Neural crest cell (in vitro differentiated cells): ENCODE measurements at regions not wholly inside any gene's neighbourhood (a gene's known extent, or its start where the extent isn't known, plus 50 kb on each side); places are given as distances from the start of the nearest gene placed in this dataset.

ENCODE experiments used
- DNase-seq: peaks from one replicate; pipeline ENCODE4 v3.0.0; 2021; ENCODE audit warnings: low read depth, mixed read lengths, low spot score
- H3K27ac Mint-ChIP-seq: one replicate; pipeline ENCODE4 v1.8.0; 2021; ENCODE audit warnings: mild to moderate bottlenecking, mixed read lengths; ENCODE audit not compliant: unreplicated experiment
- H3K27me3 Mint-ChIP-seq: 2 replicates; pipeline ENCODE4 v1.8.0; 2021; ENCODE audit warnings: low read depth, mild to moderate bottlenecking, mixed read lengths
- H3K36me3 Mint-ChIP-seq: 2 replicates; pipeline ENCODE4 v1.8.0; 2021; ENCODE audit warnings: low read depth, mild to moderate bottlenecking, mixed read lengths
- H3K4me1 Mint-ChIP-seq: 2 replicates; pipeline ENCODE4 v1.8.0; 2021; ENCODE audit warnings: mixed read lengths
- H3K4me3 Mint-ChIP-seq: one replicate; pipeline ENCODE4 v1.8.0; 2021; ENCODE audit warnings: mild to moderate bottlenecking, mixed read lengths
- H3K9me3 Mint-ChIP-seq: 2 replicates; pipeline ENCODE4 v1.8.0; 2021; ENCODE audit warnings: mixed read lengths
- TF ChIP-seq, protein P1 (sequence below): fragments of 200-600 bp; sonication (generic); conservative IDR thresholded peaks from 2 replicates; pipeline ENCODE4 v1.5.0; 2021; ENCODE audit warnings: antibody characterized with exemption, mild to moderate bottlenecking

- no peaks in the 10 kb centered on the region for H3K4me1 Mint-ChIP-seq
- no peak overlapping the region for H3K4me3 Mint-ChIP-seq
- no peak overlapping the region for H3K27ac Mint-ChIP-seq
- DNase-seq = no peak
- no peaks in the 10 kb centered on the region for H3K27me3 Mint-ChIP-seq
- H3K9me3 Mint-ChIP-seq = peaks cover 4% of the 10 kb centered on the region
- no peaks in the 10 kb centered on the region for H3K36me3 Mint-ChIP-seq
- TF ChIP-seq, protein P1, sequence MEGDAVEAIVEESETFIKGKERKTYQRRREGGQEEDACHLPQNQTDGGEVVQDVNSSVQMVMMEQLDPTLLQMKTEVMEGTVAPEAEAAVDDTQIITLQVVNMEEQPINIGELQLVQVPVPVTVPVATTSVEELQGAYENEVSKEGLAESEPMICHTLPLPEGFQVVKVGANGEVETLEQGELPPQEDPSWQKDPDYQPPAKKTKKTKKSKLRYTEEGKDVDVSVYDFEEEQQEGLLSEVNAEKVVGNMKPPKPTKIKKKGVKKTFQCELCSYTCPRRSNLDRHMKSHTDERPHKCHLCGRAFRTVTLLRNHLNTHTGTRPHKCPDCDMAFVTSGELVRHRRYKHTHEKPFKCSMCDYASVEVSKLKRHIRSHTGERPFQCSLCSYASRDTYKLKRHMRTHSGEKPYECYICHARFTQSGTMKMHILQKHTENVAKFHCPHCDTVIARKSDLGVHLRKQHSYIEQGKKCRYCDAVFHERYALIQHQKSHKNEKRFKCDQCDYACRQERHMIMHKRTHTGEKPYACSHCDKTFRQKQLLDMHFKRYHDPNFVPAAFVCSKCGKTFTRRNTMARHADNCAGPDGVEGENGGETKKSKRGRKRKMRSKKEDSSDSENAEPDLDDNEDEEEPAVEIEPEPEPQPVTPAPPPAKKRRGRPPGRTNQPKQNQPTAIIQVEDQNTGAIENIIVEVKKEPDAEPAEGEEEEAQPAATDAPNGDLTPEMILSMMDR = no peak
Measured at GRCh38 chr7:53917637-53918036, 624.5 kb upstream of the VSTM2A start.

DNA sequence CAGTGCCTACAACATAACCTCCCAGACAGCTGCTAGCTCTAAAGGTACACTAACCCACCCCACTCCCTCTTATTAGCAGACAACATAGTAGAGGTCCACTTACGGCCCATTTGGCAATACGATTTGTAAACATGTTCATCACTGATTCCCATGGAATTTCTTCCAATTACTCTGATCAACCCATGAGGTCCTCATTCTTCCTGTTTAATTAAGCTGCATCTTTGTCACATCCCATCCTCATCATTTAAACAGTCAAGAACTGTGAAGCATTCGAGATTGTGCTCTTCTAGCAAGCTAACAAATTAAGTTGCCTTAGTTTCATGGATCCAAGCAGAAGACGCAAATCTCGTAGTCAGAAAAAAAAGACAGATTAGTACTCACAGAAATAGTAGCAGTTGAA lies 622.2 kb upstream of the VSTM2A start:
- Mint-ChIP-seq H3K9me3 (peaks cover 4% of the 10 kb centered on the region), H3K27ac (no peak overlapping the region), H3K4me3 (no peak overlapping the region), H3K36me3 (no peaks in the 10 kb centered on the region), H3K27me3 (no peaks in the 10 kb centered on the region), H3K4me1 (no peaks in the 10 kb centered on the region)
- TF ChIP-seq, protein P1 = no peak
- no peak for DNase-seq

GRCh38 chr7:53940483-53940882 lies 601.7 kb upstream of the VSTM2A start:
- H3K27me3 Mint-ChIP-seq = no peaks in the 10 kb centered on the region
- H3K4me3 Mint-ChIP-seq = no peak overlapping the region
- no peaks in the 10 kb centered on the region for H3K4me1 Mint-ChIP-seq
- TF ChIP-seq, protein P1 = no peak
- H3K9me3 Mint-ChIP-seq = no peaks in the 10 kb centered on the region
- no peaks in the 10 kb centered on the region for H3K36me3 Mint-ChIP-seq
- H3K27ac Mint-ChIP-seq = no peak overlapping the region
- no peak for DNase-seq

DNA sequence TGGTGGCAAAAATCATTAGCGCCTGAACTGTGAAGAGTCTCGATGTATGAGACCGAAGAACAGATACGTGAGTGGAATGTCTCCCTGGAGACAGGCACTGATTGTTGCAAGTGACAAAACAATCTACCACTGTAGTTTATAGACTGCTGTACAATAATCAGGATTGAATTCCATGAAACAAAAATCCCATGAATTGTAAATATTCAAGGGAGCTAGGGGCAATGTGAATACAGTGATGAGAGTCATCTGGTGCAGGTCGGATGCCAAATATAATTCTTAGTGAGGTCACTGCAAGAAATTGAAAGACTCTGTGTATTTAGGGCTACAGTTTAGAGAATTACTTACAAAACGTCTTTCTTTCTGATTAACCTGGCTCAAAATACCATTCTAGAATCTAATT lies 594.4 kb upstream of the VSTM2A start:
- TF ChIP-seq, protein P1 = no peak
- no peak overlapping the region for H3K27ac Mint-ChIP-seq
- no peaks in the 10 kb centered on the region for H3K9me3 Mint-ChIP-seq
- H3K4me3 Mint-ChIP-seq = no peak overlapping the region
- no peaks in the 10 kb centered on the region for H3K27me3 Mint-ChIP-seq
- no peak for DNase-seq
- no peaks in the 10 kb centered on the region for H3K4me1 Mint-ChIP-seq
- H3K36me3 Mint-ChIP-seq = no peaks in the 10 kb centered on the region

DNA sequence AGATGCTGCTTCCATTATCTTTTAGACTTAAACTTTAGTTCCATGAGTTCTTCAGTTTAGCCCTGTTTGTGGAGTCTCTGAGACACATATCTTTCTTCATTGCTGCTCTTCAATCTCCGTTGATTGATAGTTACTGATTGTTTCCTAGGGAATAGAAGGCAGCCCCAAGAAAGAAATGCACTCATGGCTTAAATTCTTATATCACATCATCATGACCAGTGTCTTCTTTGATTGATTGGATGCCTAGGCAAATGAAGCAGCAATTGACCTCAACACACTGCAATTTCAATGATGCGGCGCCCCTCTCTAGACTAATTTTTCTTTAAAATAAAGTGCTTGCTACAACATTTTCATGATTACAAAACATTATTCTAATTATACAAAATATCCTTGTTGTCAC lies 576.5 kb upstream of the VSTM2A start:
- TF ChIP-seq, protein P1 = no peak
- Mint-ChIP-seq H3K27me3 (no peaks in the 10 kb centered on the region), H3K27ac (no peak overlapping the region), H3K4me1 (no peaks in the 10 kb centered on the region), H3K9me3 (peaks cover 2% of the 10 kb centered on the region), H3K4me3 (no peak overlapping the region), H3K36me3 (no peaks in the 10 kb centered on the region)
- no peak for DNase-seq

DNA sequence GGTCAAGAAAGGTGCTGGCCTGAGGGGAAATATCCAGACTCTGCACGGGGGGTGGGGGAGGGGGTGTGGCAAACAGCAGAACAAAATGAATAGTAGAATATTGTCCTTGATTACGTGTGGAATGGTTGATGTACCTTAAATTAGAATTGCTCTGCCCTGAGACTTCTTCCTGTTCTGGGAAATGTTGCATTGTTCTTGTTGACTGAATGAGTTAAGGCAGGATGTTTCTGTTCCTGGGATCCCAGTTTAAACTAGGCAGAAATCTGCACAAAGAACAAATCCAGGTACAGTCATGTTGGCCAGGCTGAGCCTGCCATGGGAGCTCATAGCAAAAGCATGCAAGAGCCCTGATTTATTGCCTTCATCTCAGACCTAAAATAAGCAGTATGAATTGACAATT lies 558.7 kb upstream of the VSTM2A start:
- TF ChIP-seq, protein P1 = no peak

More for the DNA sequence above, 558.7 kb upstream of the VSTM2A start:
- no peak for DNase-seq
- Mint-ChIP-seq H3K9me3 (peaks cover 9% of the 10 kb centered on the region), H3K27ac (no peak overlapping the region), H3K27me3 (no peaks in the 10 kb centered on the region), H3K4me1 (peaks cover 8% of the 10 kb centered on the region), H3K4me3 (no peak overlapping the region), H3K36me3 (no peaks in the 10 kb centered on the region)
